Nephron (organoid): ENCODE measurements at regions not wholly inside any gene's neighbourhood (a gene's known extent, or its start where the extent isn't known, plus 50 kb on each side); places are given as distances from the start of the nearest gene placed in this dataset.

Source experiments
- H3K27ac Mint-ChIP-seq, 3 experiments: 2 replicates each; pipeline ENCODE4 v1.8.0; 2020; ENCODE audit warnings: mixed read lengths in 3 of 3, mild to moderate bottlenecking in 2 of 3, moderate library complexity in 1 of 3
- H3K27me3 Mint-ChIP-seq: 2 replicates; pipeline ENCODE4 v1.8.0; 2021; ENCODE audit warnings: low read depth, mild to moderate bottlenecking, moderate library complexity, mixed read lengths
- H3K36me3 Mint-ChIP-seq: 2 replicates; pipeline ENCODE4 v1.8.0; 2020; ENCODE audit warnings: low read depth, mixed read lengths
- H3K4me1 Mint-ChIP-seq: 2 replicates; pipeline ENCODE4 v1.8.0; 2020; ENCODE audit warnings: mixed read lengths
- H3K4me3 Mint-ChIP-seq, 3 experiments: 2 replicates each; pipeline ENCODE4 v1.8.0; 2020; ENCODE audit warnings: mild to moderate bottlenecking in 3 of 3, mixed read lengths in 3 of 3, moderate library complexity in 2 of 3
- H3K9me3 Mint-ChIP-seq: 2 replicates; pipeline ENCODE4 v1.8.0; 2020; ENCODE audit warnings: mixed read lengths
- TF ChIP-seq, protein P1 (sequence below), 3 experiments: fragments of 200-600 bp; sonication (generic); IDR thresholded peaks; one replicate each; pipeline ENCODE4 v1.5.0; 2021; ENCODE audit warnings: antibody characterized with exemption in 3 of 3; ENCODE audit not compliant: unreplicated experiment in 3 of 3

DNA sequence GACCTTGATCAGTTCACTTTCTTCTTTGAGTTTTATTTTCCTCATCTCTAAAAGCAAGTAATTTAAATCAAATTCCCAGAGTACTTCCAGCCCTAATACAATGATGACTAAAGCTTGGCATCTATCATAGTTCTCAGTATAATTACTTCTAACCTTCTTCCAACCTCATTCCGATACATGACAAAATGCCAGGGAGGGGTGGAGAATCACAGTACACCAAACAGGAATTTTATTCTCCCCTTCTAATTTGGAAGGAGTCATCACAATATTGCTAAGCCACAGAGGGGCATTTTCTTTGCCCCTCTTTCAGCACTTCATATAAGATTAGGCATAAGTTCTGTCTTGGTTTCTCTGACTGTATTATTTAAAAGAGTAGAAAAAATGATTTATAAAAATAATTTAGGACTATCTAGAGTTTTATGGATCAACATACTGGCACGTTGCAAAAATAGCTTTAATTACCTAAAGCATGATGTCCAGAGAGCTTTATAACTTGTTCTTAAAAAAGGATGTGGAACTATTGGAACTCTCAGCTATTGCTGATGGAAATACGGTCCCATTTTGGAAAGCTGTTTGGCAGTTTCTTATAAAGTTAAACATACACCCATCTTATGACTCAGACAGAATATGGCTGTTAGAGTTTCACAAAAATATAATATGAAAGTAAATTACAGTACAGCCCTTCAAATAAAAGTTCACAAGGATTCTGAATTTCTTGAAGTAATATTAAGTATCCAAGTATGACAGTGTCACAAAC, 86.9 kb upstream of the UBE2E2 start:
- no peaks in the 10 kb centered on the region for H3K9me3 Mint-ChIP-seq

DNA sequence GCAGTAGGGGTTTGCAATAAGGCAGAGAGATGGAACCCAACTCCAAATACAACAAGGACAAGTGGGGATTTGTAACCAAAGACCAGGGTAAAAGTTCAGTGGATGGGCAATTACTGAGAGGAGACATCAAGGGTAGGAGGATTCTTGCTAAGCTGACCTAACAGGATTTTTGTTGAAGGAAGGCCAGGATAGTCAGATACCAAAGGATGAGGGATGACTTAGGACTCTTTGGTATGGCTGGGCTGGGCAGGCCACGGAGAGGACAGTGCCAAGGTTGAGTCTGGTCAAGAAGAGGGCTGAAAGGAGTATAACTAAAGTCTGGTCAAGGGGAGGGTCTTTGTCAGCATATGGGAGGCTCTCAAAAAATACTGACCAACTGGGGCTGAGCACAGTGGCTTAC, 85.3 kb upstream of the UBE2E2 start:
- TF ChIP-seq, protein P1, sequence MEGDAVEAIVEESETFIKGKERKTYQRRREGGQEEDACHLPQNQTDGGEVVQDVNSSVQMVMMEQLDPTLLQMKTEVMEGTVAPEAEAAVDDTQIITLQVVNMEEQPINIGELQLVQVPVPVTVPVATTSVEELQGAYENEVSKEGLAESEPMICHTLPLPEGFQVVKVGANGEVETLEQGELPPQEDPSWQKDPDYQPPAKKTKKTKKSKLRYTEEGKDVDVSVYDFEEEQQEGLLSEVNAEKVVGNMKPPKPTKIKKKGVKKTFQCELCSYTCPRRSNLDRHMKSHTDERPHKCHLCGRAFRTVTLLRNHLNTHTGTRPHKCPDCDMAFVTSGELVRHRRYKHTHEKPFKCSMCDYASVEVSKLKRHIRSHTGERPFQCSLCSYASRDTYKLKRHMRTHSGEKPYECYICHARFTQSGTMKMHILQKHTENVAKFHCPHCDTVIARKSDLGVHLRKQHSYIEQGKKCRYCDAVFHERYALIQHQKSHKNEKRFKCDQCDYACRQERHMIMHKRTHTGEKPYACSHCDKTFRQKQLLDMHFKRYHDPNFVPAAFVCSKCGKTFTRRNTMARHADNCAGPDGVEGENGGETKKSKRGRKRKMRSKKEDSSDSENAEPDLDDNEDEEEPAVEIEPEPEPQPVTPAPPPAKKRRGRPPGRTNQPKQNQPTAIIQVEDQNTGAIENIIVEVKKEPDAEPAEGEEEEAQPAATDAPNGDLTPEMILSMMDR (IDR thresholded peaks at IDR 0.05; ENCODE audit: unreplicated experiment in 3 of 3), result no peak
- Mint-ChIP-seq H3K36me3 (no peaks in the 10 kb centered on the region), H3K9me3 (no peaks in the 10 kb centered on the region), H3K4me1 (peaks cover 53% of the 10 kb centered on the region), H3K27me3 (peaks cover 6% of the 10 kb centered on the region), H3K27ac (peak overlapping the region in 1 of 3 experiments; percentile 19), H3K4me3 (no peak overlapping the region)

More for the DNA sequence above, 86.9 kb upstream of the UBE2E2 start:
- H3K4me3 Mint-ChIP-seq, result no peak overlapping the region
- TF ChIP-seq, protein P1 (IDR thresholded peaks at IDR 0.05; ENCODE audit: unreplicated experiment in 3 of 3), result no peak
- no peaks in the 10 kb centered on the region for H3K36me3 Mint-ChIP-seq
- H3K27ac Mint-ChIP-seq, result peak overlapping the region in 1 of 3 experiments; percentile 61
- peaks cover 57% of the 10 kb centered on the region for H3K4me1 Mint-ChIP-seq
- H3K27me3 Mint-ChIP-seq, result peaks cover 6% of the 10 kb centered on the region

DNA sequence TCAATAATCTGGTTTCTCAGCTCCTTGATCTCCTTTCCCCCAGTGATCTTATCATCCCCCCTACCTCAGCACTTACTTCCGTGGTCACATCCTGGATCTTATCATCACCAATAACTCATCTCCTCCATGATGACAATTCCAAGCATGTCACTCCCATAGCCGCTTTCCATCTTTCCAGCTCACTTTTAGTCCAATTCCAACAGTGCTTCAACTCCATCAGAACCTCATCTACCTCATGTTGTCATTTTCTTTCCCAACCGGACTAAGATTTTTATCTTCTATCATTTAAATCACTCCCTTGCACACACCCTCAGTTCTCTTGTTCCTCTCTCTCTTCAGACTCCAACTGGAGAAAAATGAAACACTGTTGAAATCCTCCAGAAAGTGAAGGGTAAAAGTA, 75.9 kb upstream of the UBE2E2 start:
- Mint-ChIP-seq H3K9me3 (no peaks in the 10 kb centered on the region), H3K36me3 (no peaks in the 10 kb centered on the region), H3K4me3 (no peak overlapping the region), H3K27me3 (peaks cover 5% of the 10 kb centered on the region), H3K4me1 (no peaks in the 10 kb centered on the region), H3K27ac (no peak overlapping the region)
- TF ChIP-seq, protein P1 (IDR thresholded peaks at IDR 0.05; ENCODE audit: unreplicated experiment in 3 of 3), result no peak

DNA sequence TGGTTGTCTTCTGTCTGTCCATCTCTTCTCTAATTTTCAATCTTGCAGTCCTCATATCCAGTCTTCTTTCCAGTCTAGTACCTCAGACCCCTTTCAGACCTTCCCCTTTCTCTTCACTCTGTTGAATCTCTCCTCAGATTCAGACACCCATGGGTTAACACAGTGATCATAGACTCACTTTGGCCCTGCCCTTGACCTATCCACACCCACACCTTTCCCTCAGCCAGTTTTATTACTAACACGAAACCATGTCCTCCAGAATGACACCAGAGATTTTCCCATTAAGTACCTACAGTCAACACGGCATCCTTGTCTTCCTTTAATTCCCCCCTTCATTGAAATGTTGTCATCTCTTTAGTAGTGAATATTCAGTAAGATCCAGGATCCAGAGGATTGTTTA, 74.5 kb upstream of the UBE2E2 start:
- Mint-ChIP-seq H3K4me1 (no peaks in the 10 kb centered on the region), H3K27ac (no peak overlapping the region), H3K4me3 (no peak overlapping the region), H3K36me3 (no peaks in the 10 kb centered on the region), H3K9me3 (no peaks in the 10 kb centered on the region), H3K27me3 (peaks cover 5% of the 10 kb centered on the region)
- TF ChIP-seq, protein P1 (IDR thresholded peaks at IDR 0.05; ENCODE audit: unreplicated experiment in 3 of 3), result no peak

DNA sequence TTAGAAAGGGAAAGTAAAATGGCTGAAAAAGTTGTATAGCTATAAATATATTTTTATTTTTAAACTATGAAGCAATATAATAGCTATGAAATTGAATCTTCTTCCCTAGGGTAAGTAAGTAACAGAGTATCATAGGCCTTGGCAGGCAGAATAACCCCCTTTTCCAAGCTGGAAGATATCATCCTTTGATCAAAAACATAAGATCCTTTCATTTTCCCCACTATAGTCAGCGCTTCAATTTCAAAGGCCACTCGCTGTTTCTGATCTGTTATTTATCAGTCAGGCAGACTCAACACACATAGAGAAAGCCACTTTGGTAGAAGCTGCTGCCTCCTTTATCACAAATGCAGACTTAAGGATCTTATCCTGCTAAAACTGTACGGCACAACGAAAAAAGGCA, 74.0 kb upstream of the UBE2E2 start:
- TF ChIP-seq, protein P1 (IDR thresholded peaks at IDR 0.05; ENCODE audit: unreplicated experiment in 3 of 3), result no peak
- no peak overlapping the region for H3K4me3 Mint-ChIP-seq
- peaks cover 5% of the 10 kb centered on the region for H3K27me3 Mint-ChIP-seq
- H3K27ac Mint-ChIP-seq, result no peak overlapping the region
- H3K9me3 Mint-ChIP-seq, result peaks cover under 1% of the 10 kb centered on the region
- no peaks in the 10 kb centered on the region for H3K4me1 Mint-ChIP-seq
- H3K36me3 Mint-ChIP-seq, result no peaks in the 10 kb centered on the region

DNA sequence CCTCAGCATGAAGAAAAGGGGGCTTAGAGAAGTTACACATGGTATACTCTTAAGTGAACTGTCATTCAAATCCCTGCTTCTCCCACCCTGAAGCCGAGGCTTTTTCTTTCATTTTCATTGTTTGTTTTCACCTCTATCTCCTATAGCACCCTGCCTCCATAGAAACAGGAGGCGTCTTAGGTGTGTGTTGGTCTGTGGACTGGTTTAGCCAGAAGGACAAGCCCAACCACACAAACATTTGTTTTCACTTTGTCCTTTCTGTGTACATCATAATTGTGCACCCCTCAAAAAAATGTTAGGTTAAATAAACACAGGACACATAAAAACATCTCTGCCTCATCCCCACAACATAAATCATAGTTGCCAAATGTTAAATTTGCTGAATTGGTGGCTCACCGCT, 73.3 kb upstream of the UBE2E2 start:
- Mint-ChIP-seq H3K4me1 (no peaks in the 10 kb centered on the region), H3K4me3 (no peak overlapping the region), H3K27me3 (peaks cover 5% of the 10 kb centered on the region), H3K27ac (no peak overlapping the region), H3K9me3 (peaks cover 3% of the 10 kb centered on the region), H3K36me3 (no peaks in the 10 kb centered on the region)
- TF ChIP-seq, protein P1 (IDR thresholded peaks at IDR 0.05; ENCODE audit: unreplicated experiment in 3 of 3), result no peak
